IPS-20b (cell line): ENCODE measurements at regions not wholly inside any gene's neighbourhood (a gene's known extent, or its start where the extent isn't known, plus 50 kb on each side); places are given as distances from the start of the nearest gene placed in this dataset.
"Not testable (repeated sequence)": the region's sequence is repeated elsewhere in the genome, so short reads cannot be mapped to it uniquely, and the experiment has no call there.

Experiments
- H3K27ac ChIP-seq: one replicate; pipeline ENCODE4 v1.5.1; 2013; ENCODE audit warnings: low read length
- H3K27me3 ChIP-seq: 2 replicates; pipeline ENCODE4 v1.6.1; 2013; ENCODE audit warnings: mild to moderate bottlenecking, low read length, inconsistent platforms; ENCODE audit not compliant: insufficient read depth
- H3K36me3 ChIP-seq: 2 replicates; pipeline ENCODE4 v1.6.1; 2013; ENCODE audit warnings: low read depth, mild to moderate bottlenecking, inconsistent platforms, low read length, moderate library complexity; ENCODE audit not compliant: insufficient read depth
- H3K4me1 ChIP-seq: 2 replicates; pipeline ENCODE4 v1.6.1; 2013; ENCODE audit warnings: mild to moderate bottlenecking, control low read depth, inconsistent platforms, low read length, moderate library complexity; ENCODE audit not compliant: insufficient read depth
- H3K4me3 ChIP-seq: 2 replicates; pipeline ENCODE4 v1.5.1; 2013; ENCODE audit warnings: mild to moderate bottlenecking, low read length, inconsistent platforms
- H3K9ac ChIP-seq: 2 replicates; pipeline ENCODE4 v1.6.1; 2013; ENCODE audit warnings: low read depth, mild to moderate bottlenecking, inconsistent platforms, low read length, moderate library complexity
- H3K9me3 ChIP-seq: 2 replicates; pipeline ENCODE4 v1.6.1; 2013; ENCODE audit warnings: mild to moderate bottlenecking, low read depth, low read length, inconsistent platforms; ENCODE audit not compliant: insufficient read depth

DNA sequence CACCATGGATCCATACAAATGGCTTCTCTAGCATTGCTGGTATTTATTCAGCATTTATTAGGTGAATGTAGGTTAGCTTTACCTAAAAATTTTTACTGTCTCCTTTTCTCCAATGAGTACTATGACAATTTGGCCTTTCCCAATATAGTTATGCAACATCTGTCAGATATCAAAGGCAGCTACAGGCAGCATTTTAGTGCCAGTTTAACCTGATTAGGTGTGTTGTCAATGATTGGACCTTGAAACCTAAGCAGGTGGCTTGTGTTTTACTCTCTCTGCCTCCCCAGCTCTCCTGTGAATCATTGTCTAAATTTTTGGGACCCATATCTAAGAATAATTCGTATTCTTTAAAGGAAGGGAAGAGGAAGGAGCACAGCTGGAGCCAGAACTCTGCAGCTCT, 228.9 kb downstream of the KBTBD8 start:
- no peaks in the 10 kb centered on the region for H3K36me3 ChIP-seq
- H3K27ac ChIP-seq, result no peak overlapping the region
- H3K9me3 ChIP-seq, result no peaks in the 10 kb centered on the region
- H3K4me3 ChIP-seq, result no peak overlapping the region
- no peaks in the 10 kb centered on the region for H3K4me1 ChIP-seq
- H3K27me3 ChIP-seq, result no peaks in the 10 kb centered on the region
- H3K9ac ChIP-seq, result no peak overlapping the region

DNA sequence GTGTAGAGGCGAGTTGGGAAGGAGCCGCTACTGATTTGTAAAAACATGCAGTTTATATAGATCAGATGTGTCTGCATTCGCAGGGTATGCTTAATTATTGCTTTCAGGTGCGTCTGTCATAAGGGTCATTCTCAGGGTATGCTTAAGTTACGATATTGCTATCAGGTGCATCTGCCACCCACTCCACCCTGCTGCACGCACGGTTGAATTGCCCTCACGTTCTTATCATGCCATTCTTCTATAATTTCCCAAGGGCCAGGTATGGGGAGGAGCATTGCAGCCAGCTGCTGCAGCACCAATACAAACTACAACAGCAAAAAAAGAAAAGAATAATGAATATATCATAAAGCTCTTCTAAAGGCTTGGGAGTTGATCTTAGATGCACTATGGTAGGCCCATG, 230.0 kb downstream of the KBTBD8 start:
- no peaks in the 10 kb centered on the region for H3K27me3 ChIP-seq
- H3K4me1 ChIP-seq, result no peaks in the 10 kb centered on the region
- H3K9me3 ChIP-seq, result no peaks in the 10 kb centered on the region
- H3K27ac ChIP-seq, result no peak overlapping the region
- H3K9ac ChIP-seq, result no peak overlapping the region
- H3K4me3 ChIP-seq, result no peak overlapping the region
- no peaks in the 10 kb centered on the region for H3K36me3 ChIP-seq

DNA sequence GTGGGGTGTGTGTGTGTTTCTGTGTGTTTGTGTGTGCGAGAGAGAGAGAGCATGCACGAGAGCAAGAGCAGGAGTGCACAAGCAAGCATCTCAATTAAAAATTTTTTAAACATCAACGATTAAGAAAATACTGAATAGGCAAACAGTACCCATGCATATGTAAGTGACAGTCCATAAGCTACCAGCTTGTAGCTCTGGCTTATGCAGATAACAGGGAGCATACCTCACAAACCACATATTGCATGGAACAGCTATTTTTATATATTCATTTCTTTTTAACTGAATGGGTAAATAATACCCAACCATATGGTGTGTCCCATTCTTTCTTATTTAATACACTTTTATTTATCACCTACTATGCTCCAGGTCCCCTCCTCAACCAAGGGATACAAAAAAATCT, 234.5 kb downstream of the KBTBD8 start:
- no peak overlapping the region for H3K9ac ChIP-seq
- H3K4me3 ChIP-seq, result no peak overlapping the region
- H3K4me1 ChIP-seq, result no peaks in the 10 kb centered on the region
- no peaks in the 10 kb centered on the region for H3K9me3 ChIP-seq
- H3K36me3 ChIP-seq, result no peaks in the 10 kb centered on the region
- no peaks in the 10 kb centered on the region for H3K27me3 ChIP-seq
- H3K27ac ChIP-seq, result no peak overlapping the region

DNA sequence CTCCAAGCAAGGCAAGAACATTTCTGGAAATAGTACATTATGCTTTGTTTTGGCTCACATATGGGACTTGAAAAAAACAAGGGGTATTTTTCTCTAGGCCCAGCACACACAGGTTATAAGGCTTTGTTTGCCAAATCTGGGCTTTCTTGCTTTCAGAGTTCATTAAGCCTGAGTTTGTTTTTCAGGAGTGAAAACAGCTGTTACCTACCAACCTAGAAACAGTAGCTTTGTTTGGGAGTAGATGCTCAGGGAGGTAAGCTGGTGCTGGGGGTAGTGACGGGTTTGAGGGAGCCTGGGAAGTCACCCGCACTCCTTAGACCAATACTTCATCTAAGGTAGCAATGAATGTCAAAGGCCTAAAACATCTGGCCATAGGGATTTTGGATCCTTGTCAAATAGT, 241.2 kb downstream of the KBTBD8 start:
- Histone ChIP-seq H3K9ac (no peak overlapping the region), H3K9me3 (no peaks in the 10 kb centered on the region), H3K4me1 (peaks cover 7% of the 10 kb centered on the region; the same call in 1 of the 2 replicates), H3K36me3 (no peaks in the 10 kb centered on the region), H3K27me3 (no peaks in the 10 kb centered on the region), H3K27ac (no peak overlapping the region), H3K4me3 (no peak overlapping the region)

DNA sequence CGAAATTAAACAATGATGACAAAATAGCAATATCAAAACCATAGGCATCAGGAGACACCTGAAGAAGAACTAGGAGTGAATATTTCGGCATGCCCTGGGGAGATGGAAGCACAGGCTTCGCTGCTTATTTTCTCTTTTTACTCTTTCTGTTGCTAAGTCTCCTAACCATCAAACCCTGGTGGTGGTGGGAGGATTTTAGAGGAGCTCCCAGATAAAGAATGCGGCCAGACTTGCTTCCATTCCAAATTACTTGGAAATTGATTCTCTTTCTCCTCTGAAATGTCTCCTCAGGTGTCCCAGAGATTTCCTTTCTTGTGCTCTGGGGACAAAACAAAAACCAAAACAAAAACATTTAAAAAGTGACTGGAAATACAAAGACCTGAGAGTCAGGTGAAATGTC, 243.0 kb downstream of the KBTBD8 start:
- Histone ChIP-seq H3K27me3 (no peaks in the 10 kb centered on the region), H3K4me1 (peaks cover 7% of the 10 kb centered on the region; the same call in 1 of the 2 replicates), H3K4me3 (no peak overlapping the region), H3K9ac (no peak overlapping the region), H3K27ac (no peak overlapping the region), H3K36me3 (no peaks in the 10 kb centered on the region), H3K9me3 (no peaks in the 10 kb centered on the region)

DNA sequence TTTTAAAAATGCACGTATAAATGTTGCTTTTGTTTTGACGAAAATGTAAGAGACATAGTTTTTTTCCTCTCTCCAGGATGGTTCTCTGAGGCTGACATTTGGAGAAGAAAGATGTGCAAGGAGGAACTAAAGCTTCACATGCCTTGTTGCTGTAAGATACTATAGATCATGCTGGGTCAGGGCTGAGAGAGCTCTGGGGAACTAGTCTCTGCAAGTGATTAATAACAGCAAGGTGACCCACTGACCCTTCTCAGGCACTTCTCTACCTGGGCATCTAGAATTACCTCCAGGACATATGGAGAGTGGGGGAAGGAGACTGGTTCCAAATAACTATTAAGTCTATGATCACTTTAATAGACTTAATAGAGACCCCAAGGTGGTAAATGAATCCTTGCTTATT, 246.0 kb downstream of the KBTBD8 start:
- Histone ChIP-seq H3K27ac (no peak overlapping the region), H3K4me1 (peaks cover 7% of the 10 kb centered on the region; the same call in 1 of the 2 replicates), H3K27me3 (no peaks in the 10 kb centered on the region), H3K9ac (no peak overlapping the region), H3K4me3 (no peak overlapping the region), H3K9me3 (no peaks in the 10 kb centered on the region), H3K36me3 (no peaks in the 10 kb centered on the region)

DNA sequence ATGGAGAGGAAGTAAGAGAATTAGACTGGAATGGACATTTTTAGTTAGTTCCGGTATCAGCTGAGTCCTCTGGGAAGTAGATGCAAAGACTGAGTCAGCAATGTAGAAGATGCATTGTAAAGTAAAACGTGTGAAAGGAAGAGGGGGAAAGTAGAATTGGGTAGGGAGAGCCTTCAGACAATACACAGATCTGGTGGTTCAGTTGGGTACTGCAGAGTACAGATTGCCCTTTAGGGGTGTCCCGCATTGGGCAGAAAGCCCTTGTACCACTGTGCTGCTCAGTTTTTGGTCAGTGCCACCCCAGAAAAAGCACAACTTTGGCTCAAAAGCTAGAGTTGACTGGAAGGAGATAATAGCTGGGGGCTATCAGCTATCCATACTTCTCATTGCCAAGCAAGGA, 247.4 kb downstream of the KBTBD8 start:
- Histone ChIP-seq H3K4me3 (no peak overlapping the region), H3K4me1 (peaks cover 7% of the 10 kb centered on the region; the same call in 1 of the 2 replicates), H3K27me3 (no peaks in the 10 kb centered on the region), H3K36me3 (no peaks in the 10 kb centered on the region), H3K27ac (no peak overlapping the region), H3K9me3 (no peaks in the 10 kb centered on the region), H3K9ac (no peak overlapping the region)

DNA sequence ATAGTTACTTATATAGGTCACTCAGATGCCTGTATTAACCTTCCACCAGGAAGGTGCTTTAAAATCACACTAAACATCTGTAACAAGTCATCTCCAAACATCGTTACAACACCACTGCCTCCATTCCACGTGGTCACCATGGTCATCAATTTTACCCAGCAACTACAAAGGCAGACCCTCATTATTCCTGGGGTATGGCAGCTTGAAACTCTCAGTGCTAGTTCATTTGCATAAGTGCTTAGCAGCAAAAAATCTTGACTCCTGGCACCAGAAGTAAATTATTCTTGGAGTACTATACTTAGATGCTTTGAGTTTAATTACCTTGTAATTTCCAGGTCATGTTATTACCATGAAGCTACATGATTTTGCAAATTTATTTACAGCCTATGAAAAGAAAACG, 250.6 kb downstream of the KBTBD8 start:
- Histone ChIP-seq H3K27me3 (no peaks in the 10 kb centered on the region), H3K4me3 (no peak overlapping the region), H3K9me3 (peaks cover 10% of the 10 kb centered on the region; the same call in 1 of the 2 replicates), H3K9ac (no peak overlapping the region), H3K36me3 (no peaks in the 10 kb centered on the region), H3K4me1 (no peaks in the 10 kb centered on the region), H3K27ac (no peak overlapping the region)

DNA sequence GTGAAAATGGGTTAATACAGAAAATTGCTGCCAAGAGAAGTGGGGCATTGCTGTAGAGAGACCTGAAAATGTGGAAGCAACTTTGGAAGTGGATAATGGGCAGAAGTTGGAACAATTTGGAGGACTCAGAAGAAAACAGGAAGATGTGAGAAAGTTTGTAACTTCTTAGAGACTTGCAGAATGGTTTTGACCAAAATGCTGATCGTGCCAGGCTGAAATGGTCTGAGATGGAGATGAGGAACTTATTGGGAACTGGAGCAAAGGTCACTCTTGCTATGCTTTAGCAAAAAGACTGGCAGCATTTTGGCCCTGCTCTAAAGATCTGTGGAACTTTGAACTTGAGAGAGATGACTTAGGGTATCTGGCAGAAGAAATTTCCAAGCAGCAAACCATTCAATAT, 254.8 kb downstream of the KBTBD8 start:
- H3K27ac ChIP-seq, H3K36me3 ChIP-seq, H3K27me3 ChIP-seq, H3K4me3 ChIP-seq, H3K9ac ChIP-seq, H3K4me1 ChIP-seq: not testable (repeated sequence)
- H3K9me3 ChIP-seq, result peaks cover 18% of the 10 kb centered on the region; the same call in 1 of the 2 replicates

DNA sequence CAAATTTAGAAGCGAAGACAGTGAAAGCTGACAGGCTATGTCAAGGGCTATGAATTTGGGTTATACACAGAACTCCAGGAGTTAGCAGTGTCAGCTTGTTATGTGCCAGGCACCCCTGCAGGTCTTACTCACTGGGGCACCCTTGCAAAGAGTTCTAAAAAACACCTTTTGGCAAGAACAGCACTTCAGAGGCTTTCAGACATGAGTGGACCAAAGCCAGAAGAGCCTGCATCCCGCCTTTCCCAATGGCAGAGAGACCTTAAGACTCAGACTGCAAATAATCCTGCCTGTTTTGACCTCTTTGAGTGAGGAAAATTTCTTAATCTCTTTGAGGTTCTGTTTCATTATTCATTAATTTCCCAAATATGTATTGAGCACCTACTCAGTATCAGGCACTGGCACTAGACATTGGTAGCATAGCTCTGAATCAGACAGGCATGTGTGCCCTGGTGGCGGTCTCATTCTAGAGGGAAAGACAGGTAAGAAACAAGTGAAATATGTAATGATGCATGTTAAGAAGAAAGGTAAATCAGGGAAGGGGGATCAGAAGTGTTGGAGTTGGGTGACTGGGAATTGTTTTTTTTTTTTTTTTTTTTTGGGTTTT, 280.0 kb downstream of the KBTBD8 start:
- no peaks in the 10 kb centered on the region for H3K36me3 ChIP-seq
- no peak overlapping the region for H3K9ac ChIP-seq
- H3K27ac ChIP-seq, result no peak overlapping the region
- no peaks in the 10 kb centered on the region for H3K27me3 ChIP-seq
- no peaks in the 10 kb centered on the region for H3K9me3 ChIP-seq
- H3K4me1 ChIP-seq, result no peaks in the 10 kb centered on the region
- no peak overlapping the region for H3K4me3 ChIP-seq

DNA sequence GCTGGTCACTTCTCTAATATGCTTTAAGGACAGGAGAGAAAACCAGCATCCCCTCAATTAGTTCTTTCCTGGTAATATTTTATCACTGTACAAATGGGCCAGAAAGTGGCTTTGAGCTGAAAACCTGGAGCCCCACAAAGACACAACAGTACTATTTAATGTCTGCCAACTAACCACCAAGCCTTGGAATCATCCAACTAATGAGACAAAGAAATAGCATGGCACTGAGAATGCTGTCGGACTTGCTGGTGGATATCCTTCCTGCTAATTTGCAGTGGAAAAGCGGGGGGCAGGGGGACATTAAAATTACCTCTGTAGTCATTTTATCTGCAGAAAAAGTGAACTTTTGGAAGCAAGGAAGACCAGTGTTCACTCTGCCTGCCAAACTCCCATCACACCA, 288.5 kb downstream of the KBTBD8 start:
- no peak overlapping the region for H3K9ac ChIP-seq
- no peaks in the 10 kb centered on the region for H3K4me1 ChIP-seq
- H3K9me3 ChIP-seq, result no peaks in the 10 kb centered on the region; the same call in 1 of the 2 replicates
- no peaks in the 10 kb centered on the region for H3K36me3 ChIP-seq
- H3K27ac ChIP-seq, result no peak overlapping the region
- H3K4me3 ChIP-seq, result no peak overlapping the region
- no peaks in the 10 kb centered on the region for H3K27me3 ChIP-seq

DNA sequence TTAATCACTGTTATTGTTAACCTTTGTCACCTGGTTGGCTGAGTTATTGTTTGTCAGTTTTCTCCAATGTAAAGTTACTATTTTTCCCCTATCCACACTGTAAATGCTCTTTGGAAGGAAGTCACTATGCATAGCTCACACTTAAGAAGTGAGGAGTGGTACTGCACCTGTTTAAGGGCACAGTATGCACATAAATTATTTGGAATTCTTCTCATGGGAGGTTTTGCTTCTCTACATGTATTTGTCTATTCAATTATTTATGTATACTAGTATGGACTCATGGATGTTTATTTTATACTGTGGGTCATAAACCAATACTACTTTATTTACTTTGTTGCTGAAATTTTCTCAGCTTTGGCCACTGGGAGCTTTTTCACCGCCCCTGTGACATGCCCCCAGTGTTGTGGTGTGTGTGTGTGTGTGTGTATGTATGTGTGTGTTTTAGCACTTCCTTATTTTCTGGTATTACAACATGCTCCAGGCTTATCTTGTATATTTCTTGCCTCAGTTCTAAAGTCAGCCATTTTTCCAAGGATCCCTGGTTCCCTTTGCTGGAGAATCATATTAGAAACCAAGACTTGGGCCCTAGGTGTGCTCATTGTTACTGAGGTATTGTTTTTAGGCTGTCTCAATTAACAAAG, 290.5 kb downstream of the KBTBD8 start:
- Histone ChIP-seq H3K4me1 (no peaks in the 10 kb centered on the region), H3K4me3 (no peak overlapping the region), H3K27ac (no peak overlapping the region), H3K9me3 (no peaks in the 10 kb centered on the region; the same call in 1 of the 2 replicates), H3K27me3 (no peaks in the 10 kb centered on the region), H3K9ac (no peak overlapping the region), H3K36me3 (no peaks in the 10 kb centered on the region)
